GM12875 (cell line): ENCODE measurements at regions not wholly inside any gene's neighbourhood (a gene's known extent, or its start where the extent isn't known, plus 50 kb on each side); places are given as distances from the start of the nearest gene placed in this dataset.

ENCODE experiments used
- H3K4me3 ChIP-seq: one replicate; pipeline ENCODE4 v1.5.1; 2011; ENCODE audit warnings: low read depth, low read length, control low read depth
- CTCF ChIP-seq: IDR thresholded peaks from 2 replicates; pipeline ENCODE4 v1.5.1; 2011; ENCODE audit warnings: low read depth, mild to moderate bottlenecking, control low read depth, inconsistent platforms, low read length, moderate library complexity, borderline replicate concordance; ENCODE audit not compliant: insufficient read depth

- H3K4me3 ChIP-seq, result no peak overlapping the region
- TF ChIP-seq CTCF, result no peak
Observed at GRCh38 chr4:136664988-136665387, 867.3 kb downstream of the PCDH18 start.

- no peak for TF ChIP-seq CTCF
- no peak overlapping the region for H3K4me3 ChIP-seq
Observed at GRCh38 chr4:136662539-136662938, 869.8 kb downstream of the PCDH18 start.

GRCh38 chr4:136653640-136654406, 878.5 kb downstream of the PCDH18 start:
- no peak for TF ChIP-seq CTCF
- no peak overlapping the region for H3K4me3 ChIP-seq

GRCh38 chr4:136651932-136652331, 880.4 kb downstream of the PCDH18 start:
- no peak for TF ChIP-seq CTCF
- no peak overlapping the region for H3K4me3 ChIP-seq

GRCh38 chr4:136651278-136651667, 881.0 kb downstream of the PCDH18 start:
- no peak overlapping the region for H3K4me3 ChIP-seq
- no peak for TF ChIP-seq CTCF

- no peak overlapping the region for H3K4me3 ChIP-seq
- TF ChIP-seq CTCF, result no peak
Observed at GRCh38 chr4:136650541-136651277, 881.6 kb downstream of the PCDH18 start.

GRCh38 chr4:136644279-136644678, 888.0 kb downstream of the PCDH18 start:
- no peak for TF ChIP-seq CTCF
- H3K4me3 ChIP-seq, result no peak overlapping the region
